Neuron (in vitro differentiated cells): ENCODE measurements at regions not wholly inside any gene's neighbourhood (a gene's known extent, or its start where the extent isn't known, plus 50 kb on each side); places are given as distances from the start of the nearest gene placed in this dataset.
A peak's percentile ranks its signal among the peaks of the same experiment; 100 is the strongest.
"Not testable (repeated sequence)": the region's sequence is repeated elsewhere in the genome, so short reads cannot be mapped to it uniquely, and the experiment has no call there.

ENCODE experiments used
- H2AFZ ChIP-seq: one replicate; pipeline ENCODE4 v1.6.1; 2013; ENCODE audit warnings: low read depth, mild to moderate bottlenecking, inconsistent platforms, low read length, moderate library complexity
- H3K27me3 ChIP-seq: one replicate; pipeline ENCODE4 v1.6.1; 2013; ENCODE audit warnings: low read length; ENCODE audit not compliant: insufficient read depth
- H3K36me3 ChIP-seq: one replicate; pipeline ENCODE4 v1.6.1; 2013; ENCODE audit warnings: low read length; ENCODE audit not compliant: insufficient read depth
- H3K4me1 ChIP-seq: one replicate; pipeline ENCODE4 v1.6.1; 2013; ENCODE audit warnings: low read length; ENCODE audit not compliant: insufficient read depth
- H3K4me3 ChIP-seq: 2 replicates; pipeline ENCODE4 v1.5.1; 2013; ENCODE audit warnings: mild to moderate bottlenecking, low read length, moderate library complexity
- H3K9me3 ChIP-seq: one replicate; pipeline ENCODE4 v1.6.1; 2013; ENCODE audit warnings: low read length

DNA sequence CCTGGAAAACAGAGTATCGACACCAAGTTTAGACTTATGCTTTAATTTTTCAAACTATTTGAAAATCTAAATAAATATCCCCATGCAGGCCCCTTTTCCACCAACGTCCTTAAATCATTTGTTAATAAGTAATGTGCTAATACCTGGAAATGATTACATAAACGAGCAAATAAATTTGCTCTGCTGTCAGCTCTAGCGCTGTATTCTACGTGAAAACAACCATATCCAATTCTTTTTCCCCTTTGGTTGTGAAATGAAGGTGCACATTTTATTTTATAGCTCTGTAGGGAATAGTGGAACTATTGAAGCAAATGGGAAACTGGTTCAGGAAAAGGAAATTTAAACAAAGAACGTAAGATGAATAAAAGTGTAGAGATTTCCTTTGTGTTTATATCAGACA, 137.7 kb upstream of the ZNF608 start:
- H3K36me3 ChIP-seq = no peaks in the 10 kb centered on the region
- no peaks in the 10 kb centered on the region for H3K9me3 ChIP-seq
- no peak overlapping the region for H2AFZ ChIP-seq
- H3K27me3 ChIP-seq = no peaks in the 10 kb centered on the region
- H3K4me3 ChIP-seq = no peak overlapping the region
- peaks cover 22% of the 10 kb centered on the region for H3K4me1 ChIP-seq

DNA sequence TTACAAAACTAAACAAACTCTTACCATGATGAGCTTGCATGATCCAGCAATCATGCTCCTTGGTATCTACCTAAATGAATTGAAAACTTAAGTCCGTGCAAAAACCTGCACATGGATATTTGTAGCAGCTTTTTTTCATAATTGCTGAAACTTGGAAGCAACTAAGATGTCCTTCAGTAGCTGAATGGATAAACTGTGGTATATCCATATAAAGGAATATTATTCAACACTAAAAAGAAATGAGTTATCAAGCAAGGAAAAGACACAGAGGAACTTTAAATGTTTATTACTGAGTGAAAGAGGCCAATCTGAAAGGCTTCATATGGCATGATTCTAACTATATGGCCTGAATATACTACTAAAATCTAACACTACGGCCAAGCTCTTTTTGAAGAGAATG, 139.1 kb upstream of the ZNF608 start:
- Histone ChIP-seq H3K36me3 (no peaks in the 10 kb centered on the region), H3K4me3 (no peak overlapping the region), H3K4me1 (peaks cover 27% of the 10 kb centered on the region), H2AFZ (no peak overlapping the region), H3K27me3 (no peaks in the 10 kb centered on the region), H3K9me3 (no peaks in the 10 kb centered on the region)

DNA sequence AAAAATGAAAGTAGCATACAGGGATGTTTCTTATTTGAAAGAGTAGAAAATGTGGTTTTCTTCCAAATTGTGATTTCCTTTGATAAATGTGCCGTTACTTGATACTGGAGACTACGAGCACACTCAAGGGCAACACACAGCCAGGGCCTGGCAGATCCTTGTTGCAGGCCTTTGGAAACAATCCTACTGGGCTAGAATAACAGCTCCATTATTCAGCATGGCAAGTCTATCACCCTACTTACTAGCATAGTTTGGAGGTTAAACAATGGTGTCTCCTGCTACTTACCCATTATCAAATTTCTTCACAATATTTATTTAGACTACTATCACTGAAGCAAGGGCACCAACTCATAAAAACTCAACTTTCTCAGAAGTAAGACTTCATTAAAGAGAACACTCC, 140.8 kb upstream of the ZNF608 start:
- Histone ChIP-seq H3K36me3 (no peaks in the 10 kb centered on the region), H3K9me3 (no peaks in the 10 kb centered on the region), H2AFZ (no peak overlapping the region), H3K4me3 (no peak overlapping the region), H3K27me3 (no peaks in the 10 kb centered on the region), H3K4me1 (peaks cover 25% of the 10 kb centered on the region)

DNA sequence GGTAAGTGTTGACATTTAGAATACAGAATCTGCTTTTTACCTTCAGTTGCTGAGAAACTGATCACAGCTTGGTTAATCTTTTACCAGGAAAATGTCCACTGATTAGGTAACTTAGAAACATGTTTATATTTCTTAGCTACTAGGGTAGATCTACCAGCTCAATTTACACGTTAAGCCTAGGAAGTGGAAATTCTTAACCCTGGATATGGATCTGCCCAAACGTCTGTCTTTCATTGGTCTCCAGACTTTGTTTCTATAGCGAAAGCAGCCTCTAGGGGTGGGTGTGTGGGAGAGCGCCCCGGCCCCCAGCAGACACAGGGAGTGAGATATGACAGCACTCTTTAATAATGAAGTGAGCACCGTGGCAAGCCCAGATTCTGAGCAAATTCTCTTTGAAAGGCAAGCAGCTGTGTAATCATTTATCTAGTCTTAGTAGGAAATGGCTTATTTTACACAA, 141.6 kb upstream of the ZNF608 start:
- no peaks in the 10 kb centered on the region for H3K9me3 ChIP-seq
- H3K4me3 ChIP-seq = no peak overlapping the region
- peak overlapping the region; percentile 3 for H2AFZ ChIP-seq
- H3K27me3 ChIP-seq = no peaks in the 10 kb centered on the region
- H3K4me1 ChIP-seq = peaks cover 22% of the 10 kb centered on the region
- no peaks in the 10 kb centered on the region for H3K36me3 ChIP-seq

DNA sequence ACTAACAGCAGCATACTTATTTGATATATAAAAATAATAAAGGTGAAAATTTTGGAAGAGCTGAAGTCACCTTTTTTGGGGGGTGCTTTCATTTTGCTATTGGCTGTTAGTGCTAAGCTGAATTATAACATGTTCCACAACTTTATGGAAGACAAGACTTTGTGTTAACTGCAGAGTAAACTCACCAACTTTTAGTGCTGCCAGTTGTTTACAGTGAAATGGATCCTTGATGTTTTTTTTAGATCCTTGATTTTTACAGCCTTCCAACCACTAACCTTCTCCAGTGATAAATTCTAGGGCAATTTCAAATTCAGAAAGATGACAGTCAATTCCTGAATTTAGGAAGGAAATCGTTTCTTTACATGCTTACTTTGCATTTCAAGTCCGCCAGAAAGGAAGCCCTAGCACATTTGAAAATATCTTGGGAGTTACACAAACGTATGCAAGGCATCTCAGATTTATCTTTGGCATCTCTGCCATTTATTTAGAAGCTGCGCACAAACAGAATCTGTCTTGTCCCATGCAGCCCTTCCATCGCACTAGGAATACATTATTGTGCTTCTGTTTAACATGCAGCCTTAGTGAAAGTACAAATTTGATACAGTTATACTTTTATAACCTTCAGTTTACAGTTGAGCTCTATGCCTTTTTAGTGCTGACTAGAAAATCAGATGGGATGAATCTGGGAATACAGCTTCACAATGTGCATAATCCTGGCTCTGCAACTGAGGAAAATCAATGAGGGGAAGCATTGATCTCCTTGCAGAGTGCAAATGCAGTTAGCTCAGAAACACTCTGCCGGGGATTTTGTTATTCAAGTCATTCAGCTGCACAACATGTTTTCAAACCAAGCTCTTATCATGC, 142.4 kb upstream of the ZNF608 start:
- Histone ChIP-seq H3K36me3 (no peaks in the 10 kb centered on the region), H2AFZ (peak overlapping the region; percentile 78), H3K4me1 (peaks cover 22% of the 10 kb centered on the region), H3K4me3 (peak overlapping the region; percentile 9), H3K9me3 (peaks cover 2% of the 10 kb centered on the region), H3K27me3 (no peaks in the 10 kb centered on the region)

DNA sequence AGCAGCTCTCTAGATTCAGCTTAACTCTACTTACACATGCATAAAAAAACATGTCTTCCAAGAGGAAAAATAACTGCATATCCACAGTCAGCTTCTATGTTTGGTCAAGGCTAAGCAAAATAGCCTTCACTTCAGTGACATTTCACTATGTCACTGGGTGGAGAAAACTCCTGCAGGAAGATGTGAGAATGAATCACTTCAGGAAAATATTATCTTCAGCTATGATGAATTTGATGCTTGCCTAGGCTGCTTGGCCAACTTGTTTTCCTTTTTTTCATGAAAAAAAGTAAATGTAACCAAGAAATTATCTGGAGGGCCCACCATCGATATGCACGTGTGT, 143.0 kb upstream of the ZNF608 start:
- Histone ChIP-seq H3K9me3 (peaks cover 2% of the 10 kb centered on the region), H3K27me3 (no peaks in the 10 kb centered on the region), H3K4me3 (no peak overlapping the region), H3K36me3 (no peaks in the 10 kb centered on the region), H3K4me1 (peaks cover 23% of the 10 kb centered on the region), H2AFZ (peak overlapping the region; percentile 78)

DNA sequence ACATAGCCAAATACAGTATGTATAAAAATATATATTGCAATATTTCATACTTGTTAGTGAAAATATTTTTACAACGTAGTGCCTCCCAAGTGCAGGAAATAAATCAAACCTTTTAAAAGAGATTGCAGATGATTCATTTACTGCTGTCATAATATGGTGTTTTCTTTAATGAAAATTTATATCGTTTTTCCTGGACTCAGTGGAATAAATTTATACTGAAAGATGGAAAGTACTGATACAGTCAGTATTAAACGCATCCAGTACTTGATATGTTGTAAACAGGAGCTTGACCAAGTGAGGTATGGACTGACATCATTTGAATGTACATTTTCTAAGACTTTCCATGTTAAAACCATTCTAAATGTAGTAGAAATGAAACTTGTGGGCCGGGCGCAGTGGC, 143.4 kb upstream of the ZNF608 start:
- H3K4me1 ChIP-seq = peaks cover 27% of the 10 kb centered on the region
- no peak overlapping the region for H2AFZ ChIP-seq
- H3K4me3 ChIP-seq = no peak overlapping the region
- no peaks in the 10 kb centered on the region for H3K36me3 ChIP-seq
- H3K27me3 ChIP-seq = no peaks in the 10 kb centered on the region
- peaks cover 2% of the 10 kb centered on the region for H3K9me3 ChIP-seq

DNA sequence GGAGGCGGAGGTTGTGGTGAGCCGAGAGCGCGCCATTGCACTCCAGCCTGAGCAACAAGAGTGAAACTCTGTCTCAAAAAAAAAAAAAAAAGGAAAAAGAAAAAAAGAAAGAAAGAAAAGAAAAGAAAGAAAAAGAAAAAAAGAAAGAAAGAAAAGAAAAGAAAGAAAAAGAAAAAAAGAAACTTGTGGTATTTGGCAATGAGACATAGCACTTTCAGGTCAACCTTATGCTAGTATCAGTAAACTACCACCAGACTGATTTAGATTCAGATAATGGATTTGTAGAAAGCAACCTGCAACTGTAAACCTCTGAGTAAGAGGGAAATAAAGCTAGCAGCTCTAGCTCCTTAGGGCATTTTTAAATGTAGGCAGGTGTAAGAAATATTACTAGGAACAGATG, 144.0 kb upstream of the ZNF608 start:
- not testable (repeated sequence) for H3K4me3 ChIP-seq, H3K27me3 ChIP-seq, H3K9me3 ChIP-seq, H3K36me3 ChIP-seq, H2AFZ ChIP-seq
- peaks cover 33% of the 10 kb centered on the region for H3K4me1 ChIP-seq

DNA sequence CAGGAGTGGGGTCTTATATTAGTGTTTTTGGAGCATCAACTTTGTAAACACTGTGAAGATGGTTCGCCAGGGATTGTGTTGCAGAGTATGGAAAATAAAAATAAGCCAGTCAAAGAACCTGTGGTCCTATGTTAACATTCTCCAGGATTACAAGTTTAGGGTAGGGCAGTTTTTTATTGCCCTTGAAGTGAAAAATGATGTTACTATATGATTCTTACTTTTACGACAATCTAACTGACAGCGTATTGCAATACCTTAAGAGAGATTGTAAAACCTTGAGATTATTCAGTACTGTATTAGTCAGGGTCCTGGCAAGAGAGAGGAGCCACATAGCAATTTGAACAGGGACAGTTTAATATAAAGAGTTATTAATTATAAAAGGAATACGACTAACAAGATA, 144.7 kb upstream of the ZNF608 start:
- no peaks in the 10 kb centered on the region for H3K36me3 ChIP-seq
- H3K9me3 ChIP-seq = peaks cover 2% of the 10 kb centered on the region
- peaks cover 37% of the 10 kb centered on the region for H3K4me1 ChIP-seq
- H3K4me3 ChIP-seq = no peak overlapping the region
- no peak overlapping the region for H2AFZ ChIP-seq
- no peaks in the 10 kb centered on the region for H3K27me3 ChIP-seq

DNA sequence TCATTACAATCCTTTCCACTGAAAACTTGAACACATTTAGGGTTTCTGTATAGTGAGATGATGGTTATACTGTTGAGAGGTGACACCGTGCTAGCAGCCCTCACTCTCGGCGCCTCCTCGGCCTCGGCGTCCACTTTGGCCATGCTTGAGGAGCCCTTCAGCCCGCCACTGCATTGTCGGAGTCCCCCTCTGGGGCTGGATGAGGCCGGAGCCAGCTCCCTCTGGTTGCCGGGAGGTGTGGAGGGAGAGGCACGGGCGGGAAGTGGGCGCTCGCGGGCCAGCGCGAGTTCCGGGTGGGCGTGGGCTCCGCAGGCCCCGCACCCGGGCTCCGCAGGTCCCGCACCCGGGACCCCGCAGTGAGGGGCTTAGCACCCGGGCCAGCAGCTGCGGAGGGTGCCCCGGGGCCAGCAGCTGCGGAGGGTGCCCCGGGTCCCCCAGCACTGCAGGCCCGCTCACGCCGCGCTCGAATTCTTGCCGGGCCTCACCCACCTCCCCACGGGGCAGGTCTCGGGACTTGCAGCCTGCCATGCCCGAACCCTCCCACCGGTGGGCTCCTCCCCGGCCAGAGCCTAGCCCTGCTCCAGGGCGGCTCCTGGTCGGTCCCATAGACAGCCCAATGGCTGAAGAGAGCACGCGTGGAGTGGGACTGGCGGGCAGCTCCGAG, 145.9 kb upstream of the ZNF608 start:
- Histone ChIP-seq H3K4me3 (no peak overlapping the region), H3K36me3 (no peaks in the 10 kb centered on the region), H3K27me3 (no peaks in the 10 kb centered on the region), H3K4me1 (peaks cover 37% of the 10 kb centered on the region), H2AFZ (no peak overlapping the region), H3K9me3 (peaks cover 3% of the 10 kb centered on the region)

DNA sequence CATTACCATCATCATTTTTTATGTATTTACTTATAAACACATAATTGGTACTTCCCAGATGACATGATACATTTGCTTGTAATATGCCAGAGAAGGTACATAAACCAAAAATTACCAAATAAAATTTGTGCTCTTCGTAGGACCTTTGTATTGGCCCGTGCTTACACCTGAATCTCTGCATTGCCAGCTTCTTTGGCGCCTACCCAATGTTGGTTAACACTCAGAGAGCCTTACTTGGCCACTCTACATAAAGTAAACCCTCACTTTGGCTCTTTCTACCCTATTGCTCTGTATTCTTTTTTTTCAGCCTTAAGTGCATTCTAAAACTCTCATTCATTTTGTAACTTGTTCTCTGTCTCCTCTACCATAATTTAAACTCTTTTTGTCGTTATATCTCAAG, 148.1 kb upstream of the ZNF608 start:
- H3K27me3 ChIP-seq = no peaks in the 10 kb centered on the region
- no peaks in the 10 kb centered on the region for H3K36me3 ChIP-seq
- H2AFZ ChIP-seq = no peak overlapping the region
- peaks cover 5% of the 10 kb centered on the region for H3K9me3 ChIP-seq
- no peak overlapping the region for H3K4me3 ChIP-seq
- H3K4me1 ChIP-seq = peaks cover 16% of the 10 kb centered on the region

DNA sequence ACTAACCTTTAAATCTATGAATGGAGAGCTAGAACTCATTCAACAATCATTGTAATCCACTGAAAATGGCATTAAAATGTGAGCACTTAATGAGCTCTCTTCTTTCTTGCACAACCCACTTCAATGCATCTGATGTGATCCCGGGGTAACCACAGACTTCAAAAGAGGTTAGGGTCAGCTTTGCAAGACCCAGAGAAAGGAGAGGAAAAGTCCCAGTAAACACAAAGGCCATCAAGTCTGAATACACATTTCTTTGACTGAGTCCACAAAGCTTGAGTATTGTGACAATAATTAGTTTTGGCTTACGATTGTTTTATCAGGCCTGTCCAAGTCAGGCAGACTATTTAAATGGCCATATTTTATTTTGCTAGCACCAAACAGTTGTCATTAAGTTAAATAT, 148.8 kb upstream of the ZNF608 start:
- Histone ChIP-seq H2AFZ (no peak overlapping the region), H3K4me3 (no peak overlapping the region), H3K9me3 (peaks cover 5% of the 10 kb centered on the region), H3K27me3 (no peaks in the 10 kb centered on the region), H3K36me3 (no peaks in the 10 kb centered on the region), H3K4me1 (peaks cover 15% of the 10 kb centered on the region)

DNA sequence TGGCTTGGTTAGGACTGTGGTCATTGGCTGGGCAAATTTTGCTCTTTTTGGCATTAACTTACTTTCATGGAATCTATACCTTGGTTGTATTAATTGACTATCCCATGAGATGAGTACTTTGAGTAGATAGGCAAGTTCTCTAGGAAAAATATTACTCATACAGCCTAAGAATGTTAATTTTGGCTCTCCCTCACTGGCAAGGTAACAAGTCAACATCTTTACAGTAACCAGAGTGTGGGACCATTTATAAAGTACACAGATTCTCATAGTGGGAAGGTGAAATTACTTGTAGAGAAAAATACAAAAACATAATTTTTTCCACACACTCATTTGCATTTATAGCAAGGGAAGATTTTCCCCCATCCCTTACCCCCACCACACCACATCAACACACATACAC, 154.6 kb upstream of the ZNF608 start:
- Histone ChIP-seq H2AFZ (no peak overlapping the region), H3K27me3 (no peaks in the 10 kb centered on the region), H3K36me3 (no peaks in the 10 kb centered on the region), H3K4me3 (no peak overlapping the region), H3K4me1 (peaks cover 45% of the 10 kb centered on the region), H3K9me3 (peaks cover 3% of the 10 kb centered on the region)
